Activated T-helper 9 cell treated with anti-CD3 and anti-CD28 coated beads, Interleukin-2, amount 50 U/mL, for 16 hours (primary cell): ENCODE measurements at regions not wholly inside any gene's neighbourhood (a gene's known extent, or its start where the extent isn't known, plus 50 kb on each side); places are given as distances from the start of the nearest gene placed in this dataset.

Source experiments
- DNase-seq: peaks from one replicate; pipeline ENCODE4 v3.0.0-alpha.2; 2020; ENCODE audit warnings: low read depth

DNA sequence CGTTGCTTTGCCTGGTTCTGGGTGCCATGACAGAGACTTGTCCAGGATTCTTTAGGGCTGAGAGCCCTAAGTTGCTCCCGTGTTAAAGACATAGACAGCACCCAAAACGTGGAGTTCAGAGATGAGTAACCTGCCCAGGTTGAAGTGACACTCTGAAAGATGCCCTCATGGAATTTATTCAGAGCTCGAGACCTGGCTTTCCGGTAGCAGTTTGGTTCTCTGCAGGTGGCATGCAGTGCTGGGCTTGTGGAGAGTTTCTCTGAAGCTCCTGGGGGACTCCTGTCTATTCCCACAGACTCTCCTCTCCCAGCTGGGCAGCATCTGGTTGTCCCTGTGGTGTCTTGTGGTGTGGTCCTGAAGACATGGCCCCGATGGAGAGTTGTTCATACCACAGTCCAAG is 241.0 kb downstream of the RHOU start:
- DNase-seq: no peak

DNA sequence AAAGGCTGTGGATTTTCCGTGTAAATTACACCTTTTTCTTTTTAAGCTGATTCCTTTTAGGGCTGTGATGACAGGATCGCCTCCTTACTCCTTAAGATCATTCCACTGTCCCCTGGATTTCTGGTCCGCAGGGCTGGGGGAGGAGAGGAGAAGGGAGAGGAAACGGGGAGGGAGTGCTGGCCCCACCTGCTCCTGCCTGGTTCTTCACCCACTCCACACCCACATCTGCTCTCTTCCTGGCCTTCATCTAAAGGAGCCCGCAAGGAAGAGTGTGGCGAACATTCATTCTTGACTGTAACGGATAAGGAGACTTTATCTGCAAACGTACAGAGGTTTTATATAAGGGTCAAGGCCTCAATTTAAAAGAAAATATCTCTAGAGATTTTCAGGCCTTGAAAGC is 242.0 kb downstream of the RHOU start:
- DNase-seq: no peak

DNA sequence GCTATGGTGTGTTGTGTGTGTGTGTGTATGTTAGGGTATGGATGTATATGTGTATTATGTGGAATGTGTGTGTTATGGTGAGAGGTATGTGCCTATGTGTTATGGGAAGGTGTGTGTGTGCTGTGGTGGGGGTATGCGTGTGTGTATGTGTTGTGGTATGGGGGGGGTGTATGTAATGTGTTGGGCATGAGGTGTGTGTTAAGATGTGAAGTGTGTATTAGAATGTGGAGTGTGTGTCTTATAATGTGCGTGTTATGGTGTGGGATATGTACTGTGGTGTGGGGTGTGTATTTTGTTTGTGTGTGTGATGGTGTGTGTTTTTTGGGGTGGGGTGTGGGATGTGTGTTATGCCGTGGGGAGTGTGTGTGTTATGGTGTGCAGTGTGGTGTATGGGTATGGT is 242.5 kb downstream of the RHOU start:
- DNase-seq: no peak

DNA sequence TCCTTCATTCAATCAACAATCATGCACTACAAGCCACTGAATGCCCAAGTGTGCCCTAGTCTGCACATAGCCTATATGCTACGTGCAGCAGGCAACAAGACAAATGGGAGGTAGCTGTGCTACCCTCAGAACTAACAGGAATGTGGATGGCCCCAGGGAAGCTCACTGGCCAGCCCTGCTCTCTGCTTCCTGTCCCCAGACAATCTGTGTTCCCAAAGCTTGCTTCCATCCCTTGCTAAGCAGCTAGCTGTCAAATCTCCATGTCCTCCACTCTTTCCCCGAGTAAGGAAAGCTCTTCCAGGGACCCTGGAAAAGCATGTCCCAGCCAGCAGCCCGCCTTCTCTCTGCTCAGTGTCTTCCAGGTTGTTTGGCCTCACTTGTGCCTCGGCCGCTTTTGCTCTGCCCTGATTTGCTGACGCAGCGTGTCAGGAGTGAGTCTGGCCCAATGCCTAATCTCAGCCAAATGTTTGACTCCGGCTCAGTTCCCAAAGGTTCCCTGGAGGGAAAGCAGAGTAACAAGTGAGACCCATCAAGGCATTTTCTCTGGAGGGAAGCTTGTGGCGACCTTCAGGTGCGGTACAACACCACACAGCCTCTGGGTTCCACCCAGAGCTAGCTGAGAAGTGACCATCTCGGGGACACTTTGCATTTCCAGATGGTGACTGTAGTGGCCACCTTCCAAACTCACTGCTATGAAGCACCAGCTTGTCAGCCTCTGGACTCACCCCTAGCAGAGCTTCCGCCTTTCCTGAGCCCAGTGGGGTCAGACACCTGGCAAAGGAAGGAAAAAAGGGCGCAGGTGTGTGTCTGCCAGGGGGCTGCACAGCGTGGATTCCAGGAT is 243.4 kb downstream of the RHOU start:
- no peak for DNase-seq

DNA sequence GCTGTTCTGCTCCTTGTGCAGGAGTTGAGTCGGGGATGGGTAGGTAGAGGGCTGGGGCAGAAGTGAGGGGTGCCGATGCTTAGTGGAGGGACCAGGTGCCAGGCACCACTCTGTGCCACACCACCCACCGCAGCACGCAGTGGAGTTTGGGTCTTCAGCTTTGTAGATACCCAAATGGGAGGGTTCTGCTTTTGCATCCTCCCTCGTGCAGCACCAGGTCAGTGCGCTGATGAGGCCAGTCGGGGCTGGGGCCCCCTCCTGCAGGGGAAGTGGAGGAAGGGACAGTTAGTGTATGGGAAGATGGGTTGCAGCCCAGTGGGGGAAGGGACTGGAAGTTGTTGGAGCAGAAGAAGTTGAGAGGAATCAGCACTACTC is 244.0 kb downstream of the RHOU start:
- no peak for DNase-seq

DNA sequence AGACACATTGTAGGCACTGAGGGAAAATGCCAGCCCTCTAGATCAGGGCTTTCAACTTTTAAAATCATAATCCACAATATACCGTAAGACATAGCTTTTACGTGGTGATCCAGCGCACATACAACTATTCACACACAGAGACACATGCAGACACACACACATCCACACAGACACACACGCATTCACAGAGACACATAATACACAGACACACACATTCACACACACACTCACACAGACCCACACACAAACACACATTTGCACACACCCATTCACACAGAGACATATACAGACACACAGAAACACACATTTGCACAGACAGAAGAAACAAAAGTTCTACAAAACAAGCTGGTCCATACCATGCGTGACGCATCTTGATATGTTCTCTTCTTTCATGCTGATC is 244.5 kb downstream of the RHOU start:
- no peak for DNase-seq

DNA sequence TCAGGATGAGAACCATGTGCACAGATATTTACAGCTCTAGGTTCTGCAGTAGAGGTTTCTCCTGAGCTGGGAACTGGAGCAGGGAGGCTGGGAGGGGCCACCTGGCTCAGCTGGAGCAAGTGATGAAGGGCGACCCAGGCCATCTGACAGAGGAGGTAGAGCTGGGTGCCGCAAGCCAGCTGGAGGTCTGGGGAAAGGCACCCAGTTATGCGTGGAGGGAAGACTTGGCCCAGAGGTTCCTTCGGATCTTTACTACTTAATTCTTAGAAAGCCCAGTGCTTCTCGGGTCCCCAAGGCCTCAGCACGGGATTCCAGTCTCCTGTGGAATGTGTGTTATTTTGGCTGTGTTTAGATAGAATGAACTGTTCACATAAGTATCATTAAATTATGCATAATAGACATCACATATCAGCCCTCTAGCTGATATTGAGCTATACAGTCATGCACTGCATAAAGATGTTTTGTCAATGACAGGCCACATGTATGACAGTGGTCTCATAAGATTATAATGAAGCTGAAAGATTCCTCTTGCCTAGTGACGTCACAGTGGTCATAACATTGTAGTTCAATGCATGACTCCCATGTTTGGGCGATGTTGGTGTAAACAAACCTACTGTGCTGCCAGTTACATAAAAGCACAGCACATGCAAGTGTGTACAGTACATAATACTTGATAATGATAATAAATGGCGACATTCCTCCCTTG is 245.1 kb downstream of the RHOU start:
- no peak for DNase-seq

DNA sequence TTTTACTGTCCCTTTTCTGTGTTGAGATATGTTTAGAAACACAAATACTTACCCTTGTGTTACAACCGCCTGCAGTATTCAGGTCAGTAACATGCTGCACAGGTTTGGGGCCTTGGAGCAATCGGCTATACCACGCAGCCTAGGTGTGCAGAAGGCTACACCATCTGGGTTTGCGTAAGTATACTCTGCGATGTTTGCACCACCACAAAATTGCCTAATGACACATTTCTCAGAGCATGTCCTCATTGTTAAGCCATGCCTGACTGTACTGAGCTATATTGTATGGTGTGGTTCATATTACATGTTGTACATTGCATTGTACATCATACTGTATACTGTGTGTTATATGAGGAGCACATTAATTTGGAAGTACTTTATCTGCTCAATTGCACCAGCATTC is 247.4 kb downstream of the RHOU start:
- no peak for DNase-seq

DNA sequence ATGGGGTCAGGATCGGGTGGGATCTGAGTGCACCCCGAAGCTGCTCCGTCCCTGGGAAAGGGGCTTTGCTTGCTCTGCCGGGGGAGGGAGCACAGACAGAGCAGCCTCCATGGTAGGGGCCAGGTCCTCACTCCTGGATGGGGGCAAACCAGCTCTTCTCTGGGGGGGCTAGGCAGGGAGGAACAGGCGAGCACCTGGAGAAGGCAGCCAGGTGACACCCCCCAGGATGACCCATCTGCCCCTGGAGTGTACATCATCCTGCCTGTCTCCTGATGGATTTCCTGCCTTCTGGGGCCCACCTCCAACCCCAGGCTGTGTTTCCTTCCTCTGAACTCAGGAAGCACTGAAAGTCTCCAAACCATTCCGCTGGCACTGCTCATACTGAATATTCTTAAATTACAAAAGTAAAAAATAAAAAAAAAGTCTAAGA is 248.0 kb downstream of the RHOU start:
- DNase-seq: no peak

DNA sequence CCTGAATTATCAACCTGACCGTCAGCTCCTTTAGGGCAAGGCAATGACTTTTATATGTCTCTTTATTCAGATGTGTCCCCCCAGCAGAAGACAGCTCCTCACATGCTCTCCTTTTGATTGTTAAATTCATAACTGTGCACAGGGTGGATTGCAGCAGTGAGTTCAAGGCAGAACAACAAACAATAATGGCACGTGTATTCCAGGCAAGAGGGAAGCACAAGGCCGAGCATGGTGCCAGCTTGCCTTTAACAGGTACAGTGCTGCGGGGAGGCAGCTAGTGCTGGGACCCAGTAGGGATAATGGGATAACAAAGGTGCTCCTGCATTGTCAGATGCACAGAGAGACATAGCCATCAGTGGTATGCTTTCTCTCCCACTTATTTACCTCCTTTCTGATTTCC is 248.4 kb downstream of the RHOU start:
- DNase-seq: no peak

DNA sequence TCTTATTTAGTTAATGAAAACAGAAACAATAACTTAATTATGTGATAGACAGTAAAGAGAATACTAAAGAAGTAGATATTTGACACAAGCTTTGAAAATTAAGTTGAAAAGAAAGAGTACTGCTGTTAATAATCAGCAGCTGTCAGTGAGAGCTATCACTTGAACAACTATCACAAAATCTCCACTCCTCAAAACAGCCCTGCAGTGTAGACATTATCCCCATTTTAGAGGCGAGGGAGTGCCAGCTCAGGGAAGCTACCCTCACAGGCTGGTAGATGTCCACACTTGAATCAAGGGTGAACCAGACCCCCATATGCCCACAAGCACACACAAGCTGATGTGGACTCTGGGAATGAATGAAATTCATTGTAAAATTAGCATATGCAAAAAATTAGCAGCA is 248.8 kb downstream of the RHOU start:
- no peak for DNase-seq

DNA sequence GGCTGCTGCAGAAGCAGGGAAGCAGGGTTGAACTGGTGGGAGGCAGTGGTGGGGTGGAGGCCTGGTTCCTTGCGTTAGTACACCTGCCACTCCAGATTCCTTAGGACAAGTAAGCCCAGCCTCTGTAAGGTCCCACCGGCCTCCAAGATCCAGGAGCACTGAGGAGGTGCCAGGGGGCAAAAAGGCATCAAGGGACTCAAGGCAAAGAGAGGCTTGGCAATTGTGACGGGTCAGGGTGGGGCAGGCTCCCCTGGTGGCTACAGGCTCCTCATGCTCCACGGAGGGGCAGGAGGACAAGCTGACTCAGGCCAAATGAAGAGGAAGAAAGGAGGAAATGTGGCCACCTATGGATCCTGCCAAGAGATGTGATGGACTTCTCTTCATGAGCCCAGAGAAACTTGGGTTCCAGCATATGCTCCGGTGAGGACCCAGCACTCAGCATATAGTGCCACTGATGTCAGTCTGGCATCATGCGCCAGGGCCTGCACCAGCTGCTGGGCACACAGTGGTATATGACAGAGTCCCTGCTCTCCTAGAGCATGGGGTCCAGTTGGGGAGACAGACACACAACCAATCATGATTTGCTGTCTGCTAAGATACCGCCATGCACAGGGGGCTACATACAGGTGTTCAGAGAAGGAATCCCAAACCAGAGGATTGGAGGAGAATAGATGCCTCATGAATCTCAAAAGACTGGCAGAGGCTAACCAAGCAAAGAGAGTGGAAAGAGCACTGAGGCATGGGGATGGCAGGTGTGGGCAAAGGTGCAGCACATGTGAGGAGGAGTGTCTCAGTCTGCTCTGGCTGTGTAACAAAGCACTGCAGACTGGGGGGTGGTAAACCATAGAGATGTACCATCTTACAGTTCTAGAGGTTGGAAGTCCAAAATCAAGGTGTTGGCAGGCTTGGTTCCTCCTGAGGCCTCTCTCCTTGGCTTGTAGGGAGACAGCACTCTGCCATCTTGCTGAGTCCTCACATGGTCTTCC is 249.7 kb downstream of the RHOU start:
- no peak for DNase-seq

DNA sequence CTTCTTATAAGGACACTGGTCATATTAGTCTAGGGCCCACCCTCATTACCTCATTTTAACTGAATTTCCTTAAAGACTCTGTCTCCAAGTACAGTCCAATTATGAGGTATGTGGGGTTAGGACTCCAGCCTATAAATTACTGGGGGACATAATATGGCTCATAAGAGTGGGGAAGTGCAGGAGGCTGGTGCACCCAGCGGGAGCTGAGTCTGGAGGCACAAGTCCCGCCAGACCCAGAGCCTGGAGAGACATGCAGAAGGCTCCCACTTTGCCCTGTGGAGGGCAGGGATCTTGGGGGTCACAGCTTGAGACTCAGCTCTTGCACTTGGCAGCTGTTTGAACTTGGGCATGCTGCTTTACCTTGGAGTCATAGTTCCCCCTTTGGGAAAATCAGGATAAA is 250.4 kb downstream of the RHOU start:
- DNase-seq: no peak

DNA sequence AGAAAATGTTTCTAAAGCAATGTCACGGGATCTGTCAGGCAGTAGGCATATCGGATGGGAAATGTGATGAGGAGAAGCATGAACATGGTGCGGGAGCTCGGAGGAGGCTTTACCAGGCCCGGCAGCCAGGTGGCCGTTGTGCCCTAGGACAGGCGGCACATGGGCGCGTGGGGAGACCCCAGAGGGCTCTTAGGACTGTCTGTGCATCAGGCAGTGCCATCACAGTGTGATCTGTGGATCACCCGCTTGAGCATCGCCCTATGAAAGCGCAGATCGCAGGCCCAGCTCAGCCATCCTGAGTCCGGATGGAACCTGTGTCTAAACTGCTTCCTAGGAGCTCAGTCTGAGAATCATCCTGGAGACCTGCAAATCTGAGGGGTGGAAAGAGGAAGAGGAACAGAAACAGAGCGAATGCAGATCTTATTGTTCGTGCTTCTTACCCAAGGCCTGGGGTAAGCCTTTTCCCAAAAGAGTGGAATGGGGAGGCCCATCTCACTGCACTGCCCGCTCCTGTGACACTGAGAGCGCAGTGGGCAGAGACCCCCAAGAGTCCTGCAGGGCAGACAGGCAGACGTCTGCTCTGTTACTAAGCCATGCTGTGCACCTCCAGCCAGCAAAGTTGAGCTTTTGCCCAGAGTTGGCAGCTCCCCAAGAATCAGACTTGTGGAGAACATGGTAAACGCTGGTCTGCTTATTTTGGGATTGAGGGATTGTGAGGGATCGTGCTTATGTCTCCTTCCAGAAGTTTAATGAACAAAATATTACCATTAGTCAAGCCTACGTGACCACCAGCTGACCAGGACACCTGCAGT is 251.0 kb downstream of the RHOU start:
- no peak for DNase-seq

DNA sequence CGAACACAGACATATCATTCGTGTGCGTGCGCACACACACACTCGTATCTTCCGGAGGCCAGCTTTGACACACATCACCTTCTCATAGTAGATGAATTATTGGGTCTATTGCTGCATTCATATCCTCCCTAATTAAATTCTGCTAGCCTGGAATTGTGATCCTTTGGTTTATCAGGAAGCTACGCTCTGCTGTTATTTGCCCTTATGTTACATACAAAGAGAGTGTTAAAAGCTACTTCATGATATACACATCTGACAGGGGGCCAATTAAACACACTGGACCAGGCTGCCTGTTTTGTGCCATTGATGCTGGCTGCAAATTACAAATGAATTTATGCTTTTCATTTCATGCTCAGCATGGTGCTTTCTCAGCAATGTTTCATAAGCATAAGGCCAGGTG is 252.0 kb downstream of the RHOU start:
- no peak for DNase-seq

DNA sequence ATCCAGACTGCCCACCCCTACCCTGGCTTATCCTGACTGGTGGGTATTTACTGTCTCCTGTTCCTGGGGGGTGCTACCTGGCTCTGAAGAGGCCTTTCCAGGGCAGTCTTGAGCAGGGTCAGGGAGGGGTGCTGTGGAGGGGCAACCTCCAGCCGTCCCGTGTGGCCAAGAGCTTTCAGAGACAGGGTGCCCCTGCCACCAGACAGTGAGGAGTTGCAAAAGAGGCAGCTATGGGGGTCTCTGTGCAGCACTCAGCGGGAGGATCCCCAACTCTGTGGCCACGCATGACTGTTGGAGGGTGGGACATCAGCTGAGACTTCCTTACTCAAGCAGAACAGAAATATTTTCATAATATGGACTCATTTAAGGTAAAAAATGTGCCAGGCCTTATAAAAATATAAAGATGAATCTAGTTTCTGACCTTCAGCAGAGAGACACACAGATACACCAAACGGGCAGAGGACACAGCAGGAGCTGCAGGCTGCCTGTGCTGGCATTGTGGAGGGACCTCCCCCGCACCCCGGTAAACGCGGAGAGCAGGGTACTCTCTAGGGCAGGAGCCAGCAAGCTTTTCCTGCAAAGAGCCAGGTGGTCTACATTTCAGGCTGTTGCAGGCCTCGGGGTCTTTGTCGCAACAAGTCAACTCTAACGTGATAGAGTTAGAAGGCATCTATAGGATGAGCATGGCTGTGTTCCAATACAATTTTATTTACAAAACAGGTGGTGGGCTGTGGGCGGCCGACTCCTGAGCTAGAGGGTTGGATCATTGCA is 252.6 kb downstream of the RHOU start:
- no peak for DNase-seq

DNA sequence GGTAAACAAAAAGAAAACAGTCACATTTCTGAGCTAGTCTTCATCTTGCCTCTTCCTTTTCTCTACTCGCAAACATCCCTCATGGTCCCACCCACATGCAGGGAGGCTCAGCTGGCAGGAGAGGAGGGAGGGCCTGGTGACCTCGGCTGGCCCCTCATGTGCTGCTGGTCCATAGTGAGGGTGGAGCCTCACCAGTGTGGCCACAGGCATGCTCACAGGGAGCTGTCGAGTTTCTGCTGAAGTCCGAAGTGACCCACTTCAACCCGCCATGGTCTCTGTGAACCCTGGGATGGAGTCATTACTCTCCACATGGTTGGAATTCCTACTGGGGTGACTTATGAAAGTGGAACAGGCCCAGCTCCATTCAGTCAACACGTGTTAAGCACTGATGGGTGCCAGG is 253.4 kb downstream of the RHOU start:
- DNase-seq: no peak

DNA sequence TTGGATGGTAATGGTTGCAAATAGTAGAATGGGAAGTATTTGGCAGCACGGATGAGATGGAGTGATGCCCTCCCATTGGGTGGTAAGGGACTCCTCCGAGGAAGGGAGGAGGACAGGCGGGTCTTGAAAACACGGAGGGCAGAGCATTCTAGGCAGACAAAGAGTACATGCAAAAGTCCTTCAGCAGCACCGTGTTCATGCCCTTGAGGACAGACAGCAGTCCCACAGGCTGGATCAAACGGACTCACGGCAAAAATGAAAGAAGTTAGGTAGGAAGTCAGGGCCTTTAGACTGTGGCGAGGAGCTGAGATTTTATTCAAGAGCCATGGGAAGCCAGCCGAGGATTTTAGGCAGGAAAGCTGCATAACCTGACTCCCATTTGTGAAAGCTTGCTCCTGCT is 253.9 kb downstream of the RHOU start:
- no peak for DNase-seq

DNA sequence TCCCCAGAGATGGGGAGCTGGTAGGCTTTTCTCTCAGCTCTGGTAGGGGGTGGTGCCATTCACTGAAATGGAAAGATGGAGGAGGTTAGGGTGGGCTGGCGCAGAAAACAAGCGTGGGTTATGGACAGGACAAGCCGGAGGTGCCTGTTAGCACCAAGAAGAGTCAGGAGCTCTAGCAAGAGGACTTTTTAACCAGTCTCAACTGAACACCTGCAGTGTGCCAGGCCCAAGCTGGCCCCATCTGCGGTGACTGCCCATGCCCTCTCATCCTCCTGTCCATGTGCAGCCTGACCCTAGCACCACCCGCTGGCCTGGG is 254.4 kb downstream of the RHOU start:
- no peak for DNase-seq

DNA sequence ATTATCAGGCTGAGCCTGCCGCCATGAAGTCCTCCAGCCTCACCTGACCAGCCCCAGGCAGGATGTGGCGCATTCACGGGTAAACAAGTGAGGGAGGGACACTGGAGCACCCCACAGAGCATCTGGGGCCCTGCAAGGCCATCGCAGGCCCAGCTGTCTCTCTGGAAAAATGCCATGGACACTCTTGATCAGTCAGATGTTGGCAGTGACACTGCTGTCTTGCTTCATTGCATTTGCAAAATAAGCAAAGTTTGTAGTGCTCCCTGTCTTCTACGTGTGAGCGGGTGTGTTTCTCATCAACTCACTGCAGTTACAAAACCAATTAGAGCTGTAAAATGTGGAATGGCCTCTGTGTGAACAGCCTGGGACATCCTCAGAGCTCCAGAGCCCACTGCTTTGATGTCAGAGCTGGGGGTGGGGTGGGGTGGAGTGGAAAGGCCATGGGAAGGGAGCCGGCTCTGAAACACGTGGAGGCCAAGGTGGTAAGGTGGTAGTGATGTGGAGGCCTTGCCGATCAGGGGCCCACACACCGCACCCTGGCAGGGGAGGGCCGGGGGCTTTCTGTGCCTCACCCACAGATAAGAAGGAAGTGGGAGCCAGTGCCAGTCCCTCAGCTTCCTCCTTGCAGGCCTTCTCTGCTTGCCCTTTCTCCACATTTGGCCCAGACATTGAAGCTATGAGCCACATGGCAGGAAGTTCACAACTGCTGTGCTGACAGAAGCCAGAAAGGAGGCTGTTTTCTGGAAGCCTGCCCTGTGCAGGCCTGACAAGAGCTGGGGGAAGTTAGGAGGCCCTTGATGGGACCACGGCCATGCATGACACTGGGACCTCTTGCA is 254.9 kb downstream of the RHOU start:
- no peak for DNase-seq
